Hepatocyte (in vitro differentiated cells): ENCODE measurements at regions not wholly inside any gene's neighbourhood (a gene's known extent, or its start where the extent isn't known, plus 50 kb on each side); places are given as distances from the start of the nearest gene placed in this dataset.

Source experiments
- EZH2phosphoT487 ChIP-seq: fragments of 200-600 bp; sonication (generic); IDR thresholded peaks from one replicate; pipeline ENCODE4 v1.6.1; 2018; ENCODE audit warnings: antibody characterized with exemption, mild to moderate bottlenecking, low read depth, moderate library complexity; ENCODE audit not compliant: unreplicated experiment, severe bottlenecking
- TF ChIP-seq, protein P1 (sequence below): fragments of 200-600 bp; sonication (generic); IDR thresholded peaks from 2 replicates; pipeline ENCODE4 v1.5.1; 2016; ENCODE audit warnings: antibody characterized with exemption, mild to moderate bottlenecking; ENCODE audit not compliant: poor library complexity

DNA sequence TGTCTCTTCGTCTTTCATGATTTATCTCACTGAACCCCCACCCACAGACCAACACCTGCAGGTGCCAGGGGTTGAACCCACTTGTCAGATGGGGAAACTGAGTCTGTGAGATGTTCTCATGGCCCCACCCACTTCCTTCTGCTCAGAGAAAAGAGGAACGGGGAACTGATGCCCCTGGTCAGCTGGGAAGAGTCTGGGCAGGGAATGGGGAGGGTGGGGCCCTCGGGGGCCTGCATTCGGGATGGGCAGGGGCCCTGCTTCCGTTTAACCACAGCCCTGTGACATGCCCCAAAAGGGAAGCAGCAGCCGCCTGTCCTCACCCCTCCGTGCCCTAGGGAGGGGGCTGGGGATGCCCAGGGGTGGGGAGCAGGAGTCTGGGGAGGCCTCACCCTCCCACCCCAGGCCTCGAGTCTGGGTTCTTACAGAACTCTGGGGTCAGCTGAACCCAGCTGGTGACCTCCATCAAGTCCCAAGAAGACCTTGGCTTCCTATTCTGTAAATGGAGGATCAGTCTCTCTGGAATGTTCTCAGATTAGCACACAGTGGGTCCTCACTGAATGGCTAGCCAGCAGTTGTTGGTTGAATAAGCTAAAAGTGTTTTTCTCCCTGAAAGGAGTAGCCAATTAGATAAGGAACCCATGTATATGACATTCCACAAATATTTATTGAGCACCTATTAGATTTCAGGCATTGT, 81.5 kb downstream of the CEBPB start:
- TF ChIP-seq, protein P1, sequence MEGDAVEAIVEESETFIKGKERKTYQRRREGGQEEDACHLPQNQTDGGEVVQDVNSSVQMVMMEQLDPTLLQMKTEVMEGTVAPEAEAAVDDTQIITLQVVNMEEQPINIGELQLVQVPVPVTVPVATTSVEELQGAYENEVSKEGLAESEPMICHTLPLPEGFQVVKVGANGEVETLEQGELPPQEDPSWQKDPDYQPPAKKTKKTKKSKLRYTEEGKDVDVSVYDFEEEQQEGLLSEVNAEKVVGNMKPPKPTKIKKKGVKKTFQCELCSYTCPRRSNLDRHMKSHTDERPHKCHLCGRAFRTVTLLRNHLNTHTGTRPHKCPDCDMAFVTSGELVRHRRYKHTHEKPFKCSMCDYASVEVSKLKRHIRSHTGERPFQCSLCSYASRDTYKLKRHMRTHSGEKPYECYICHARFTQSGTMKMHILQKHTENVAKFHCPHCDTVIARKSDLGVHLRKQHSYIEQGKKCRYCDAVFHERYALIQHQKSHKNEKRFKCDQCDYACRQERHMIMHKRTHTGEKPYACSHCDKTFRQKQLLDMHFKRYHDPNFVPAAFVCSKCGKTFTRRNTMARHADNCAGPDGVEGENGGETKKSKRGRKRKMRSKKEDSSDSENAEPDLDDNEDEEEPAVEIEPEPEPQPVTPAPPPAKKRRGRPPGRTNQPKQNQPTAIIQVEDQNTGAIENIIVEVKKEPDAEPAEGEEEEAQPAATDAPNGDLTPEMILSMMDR, result no peak
- TF ChIP-seq EZH2phosphoT487, result no peak
